ENCODE measurements at regions not wholly inside any gene's neighbourhood (a gene's known extent, or its start where the extent isn't known, plus 50 kb on each side); places are given as distances from the start of the nearest gene placed in this dataset.

DNA sequence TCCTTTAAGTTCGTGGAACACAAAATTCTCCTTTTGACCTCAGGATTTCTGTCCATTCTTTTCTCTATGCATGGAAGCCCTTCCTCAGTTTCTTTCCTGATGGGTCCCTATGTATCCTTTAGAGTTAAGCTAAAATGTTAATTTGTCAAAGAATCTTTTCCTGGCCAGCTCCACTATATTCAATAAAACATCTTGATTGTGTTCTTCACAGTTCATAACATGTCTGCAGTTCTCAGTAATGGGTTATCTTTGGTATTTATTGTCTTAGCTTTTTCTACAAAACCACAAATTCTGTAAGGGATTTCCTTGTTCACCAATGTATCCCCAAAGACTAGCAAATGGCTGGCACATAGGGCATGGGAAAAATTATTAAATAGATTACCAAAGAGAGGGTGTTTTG is 998.5 kb downstream of the ADGRL2 start:
- TF ChIP-seq, protein P1, sequence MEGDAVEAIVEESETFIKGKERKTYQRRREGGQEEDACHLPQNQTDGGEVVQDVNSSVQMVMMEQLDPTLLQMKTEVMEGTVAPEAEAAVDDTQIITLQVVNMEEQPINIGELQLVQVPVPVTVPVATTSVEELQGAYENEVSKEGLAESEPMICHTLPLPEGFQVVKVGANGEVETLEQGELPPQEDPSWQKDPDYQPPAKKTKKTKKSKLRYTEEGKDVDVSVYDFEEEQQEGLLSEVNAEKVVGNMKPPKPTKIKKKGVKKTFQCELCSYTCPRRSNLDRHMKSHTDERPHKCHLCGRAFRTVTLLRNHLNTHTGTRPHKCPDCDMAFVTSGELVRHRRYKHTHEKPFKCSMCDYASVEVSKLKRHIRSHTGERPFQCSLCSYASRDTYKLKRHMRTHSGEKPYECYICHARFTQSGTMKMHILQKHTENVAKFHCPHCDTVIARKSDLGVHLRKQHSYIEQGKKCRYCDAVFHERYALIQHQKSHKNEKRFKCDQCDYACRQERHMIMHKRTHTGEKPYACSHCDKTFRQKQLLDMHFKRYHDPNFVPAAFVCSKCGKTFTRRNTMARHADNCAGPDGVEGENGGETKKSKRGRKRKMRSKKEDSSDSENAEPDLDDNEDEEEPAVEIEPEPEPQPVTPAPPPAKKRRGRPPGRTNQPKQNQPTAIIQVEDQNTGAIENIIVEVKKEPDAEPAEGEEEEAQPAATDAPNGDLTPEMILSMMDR (conservative IDR thresholded peaks at IDR 0.05; ENCODE audit: low read depth): no peak
- DNase-seq (ENCODE audit: low spot score): no peak
- H3K27ac ChIP-seq: no peak overlapping the region
- POLR2A ChIA-PET (ENCODE audit: low non-redundant PET): no interaction called here
- CTCF ChIA-PET: no interaction called here

DNA sequence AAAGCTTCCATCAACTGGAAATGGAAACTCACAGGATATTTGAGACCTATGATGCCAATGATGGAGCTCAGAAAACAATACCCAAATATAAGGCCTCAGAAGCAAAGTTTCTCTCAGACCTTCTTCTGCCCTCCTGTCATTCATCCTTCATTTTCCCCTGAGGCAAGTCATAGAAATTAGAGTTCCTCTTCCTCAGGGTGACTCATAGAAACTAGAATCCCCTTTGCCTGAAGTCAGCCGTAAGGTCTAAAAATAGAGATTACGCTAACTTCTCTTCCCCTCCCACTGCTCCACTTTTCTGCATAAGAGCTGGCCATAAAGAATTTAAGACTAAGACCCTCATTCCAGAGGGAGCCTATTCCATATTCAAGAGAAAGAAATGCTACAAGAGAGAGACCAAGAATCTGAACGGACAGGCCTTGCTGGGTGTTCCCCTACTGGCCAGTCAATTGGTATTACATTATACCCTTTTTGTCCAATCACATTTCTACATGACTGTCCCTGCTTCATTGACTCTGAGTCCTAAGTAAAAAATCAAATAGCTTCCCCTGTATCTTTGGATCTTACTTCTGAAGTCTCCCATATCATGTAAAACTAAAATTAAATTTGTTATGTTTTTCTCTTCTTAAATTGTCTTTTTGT is 994.9 kb downstream of the ADGRL2 start:
- no peak overlapping the region for H3K27ac ChIP-seq
- ChIA-PET POLR2A (ENCODE audit: low non-redundant PET) (no interaction called here), CTCF (interaction anchor here (0.6 kb wide), 2 partner anchors 113 to 386 kb away, joined by 3 read pairs; no protein-coding TSS in a partner anchor)

GRCh38 chr1:82792151-82792550 is 991.4 kb downstream of the ADGRL2 start:
- TF ChIP-seq, protein P1 (conservative IDR thresholded peaks at IDR 0.05; ENCODE audit: low read depth): no peak
- ChIA-PET CTCF (interaction anchor here (1.0 kb wide), 1 partner anchor 453 kb away, joined by 3 read pairs; no protein-coding TSS in a partner anchor), POLR2A (ENCODE audit: low non-redundant PET) (no interaction called here)
- no peak for DNase-seq (ENCODE audit: low spot score)
- H3K27ac ChIP-seq: no peak overlapping the region

More for the DNA sequence above, 994.9 kb downstream of the ADGRL2 start:
- DNase-seq (ENCODE audit: low spot score): no peak
- TF ChIP-seq, protein P1 (conservative IDR thresholded peaks at IDR 0.05; ENCODE audit: low read depth): no peak

- DNase-seq (ENCODE audit: low spot score): no peak
- H3K27ac ChIP-seq: no peak overlapping the region
- ChIA-PET CTCF (no interaction called here), POLR2A (ENCODE audit: low non-redundant PET) (no interaction called here)
- TF ChIP-seq, protein P1 (conservative IDR thresholded peaks at IDR 0.05; ENCODE audit: low read depth): no peak
Observed at GRCh38 chr1:82790556-82790955, 989.8 kb downstream of the ADGRL2 start.

DNA sequence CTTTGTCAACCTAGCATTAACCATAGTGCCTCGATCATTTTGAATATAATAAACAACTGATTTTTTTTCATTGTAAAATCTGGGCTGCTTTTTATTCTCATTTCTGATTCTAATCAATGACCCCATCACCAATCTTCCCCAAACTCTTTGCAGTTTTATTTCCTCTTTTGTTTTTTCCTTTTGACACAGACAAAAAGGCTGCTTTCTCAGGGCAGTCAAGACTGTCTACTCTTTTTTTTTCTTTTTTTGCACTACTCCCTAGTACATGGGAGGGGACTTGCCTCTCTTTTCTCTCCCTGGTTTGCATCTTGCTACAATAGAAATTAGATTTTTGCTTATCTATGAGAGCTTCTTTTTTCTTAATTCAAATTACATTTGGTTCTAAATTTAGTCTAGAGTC is 987.9 kb downstream of the ADGRL2 start:
- H3K27ac ChIP-seq: no peak overlapping the region
- TF ChIP-seq, protein P1 (conservative IDR thresholded peaks at IDR 0.05; ENCODE audit: low read depth): no peak
- ChIA-PET POLR2A (ENCODE audit: low non-redundant PET) (no interaction called here), CTCF (no interaction called here)
- no peak for DNase-seq (ENCODE audit: low spot score)

DNA sequence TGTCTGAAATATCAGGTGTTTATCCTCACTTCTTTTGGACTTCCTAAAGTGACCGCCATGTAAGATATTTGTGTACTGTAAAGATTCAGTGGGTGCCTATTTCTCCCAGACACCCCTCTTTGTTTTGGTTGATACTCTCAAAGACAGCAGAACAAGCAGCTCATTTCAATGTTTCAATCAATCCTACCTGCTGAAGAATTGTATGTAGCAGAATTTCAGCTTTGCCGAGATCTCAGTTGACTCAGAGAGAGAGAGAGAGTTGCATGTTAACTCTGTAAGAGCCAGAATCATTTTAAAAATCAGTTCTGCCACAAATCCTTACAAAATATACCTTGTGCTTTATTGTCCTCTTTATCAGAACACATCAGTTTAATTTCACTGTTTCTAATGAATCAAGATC is 987.3 kb downstream of the ADGRL2 start:
- DNase-seq (ENCODE audit: low spot score): no peak
- no peak overlapping the region for H3K27ac ChIP-seq
- POLR2A ChIA-PET (ENCODE audit: low non-redundant PET): no interaction called here
- CTCF ChIA-PET: no interaction called here
- TF ChIP-seq, protein P1 (conservative IDR thresholded peaks at IDR 0.05; ENCODE audit: low read depth): no peak
